ENCODE measurements at regions not wholly inside any gene's neighbourhood (a gene's known extent, or its start where the extent isn't known, plus 50 kb on each side); places are given as distances from the start of the nearest gene placed in this dataset.

GRCh38 chr1:22341791-22342605 lies 109.7 kb upstream of the ZBTB40 start:
- TF ChIP-seq CEBPB (IDR thresholded peaks at IDR 0.05) (no peak), MAX (IDR thresholded peaks at IDR 0.05) (no peak), TCF12 (IDR thresholded peaks at IDR 0.05; ENCODE audit: low read depth) (no peak), TAF1 (IDR thresholded peaks at IDR 0.05; ENCODE audit: low read depth) (no peak), NFIC (IDR thresholded peaks at IDR 0.05) (no peak), FOXM1 (IDR thresholded peaks at IDR 0.05; ENCODE audit: borderline replicate concordance, low read depth) (no peak), ZBTB7A (IDR thresholded peaks at IDR 0.05; ENCODE audit: low read depth) (no peak), USF1 (IDR thresholded peaks at IDR 0.05) (no peak), CREB1 (IDR thresholded peaks at IDR 0.05; ENCODE audit: low read depth) (no peak), REST (IDR thresholded peaks at IDR 0.05; ENCODE audit: low read depth) (no peak), RAD21 (IDR thresholded peaks at IDR 0.05; ENCODE audit: low read depth) (no peak), TEAD4 (IDR thresholded peaks at IDR 0.05) (no peak), EP300 (IDR thresholded peaks at IDR 0.05; ENCODE audit: borderline replicate concordance) (no peak)

GRCh38 chr1:22342734-22343191 lies 108.9 kb upstream of the ZBTB40 start:
- TF ChIP-seq CREB1 (IDR thresholded peaks at IDR 0.05; ENCODE audit: low read depth), result no peak
- no peak for TF ChIP-seq TCF12 (IDR thresholded peaks at IDR 0.05; ENCODE audit: low read depth)
- no peak for TF ChIP-seq YY1 (IDR thresholded peaks at IDR 0.05; ENCODE audit: low read depth)
- TF ChIP-seq FOXM1 (IDR thresholded peaks at IDR 0.05; ENCODE audit: borderline replicate concordance, low read depth), result no peak

- TF ChIP-seq FOXM1 (IDR thresholded peaks at IDR 0.05; ENCODE audit: borderline replicate concordance, low read depth), result no peak
- TF ChIP-seq REST (IDR thresholded peaks at IDR 0.05; ENCODE audit: low read depth), result no peak
- no peak for TF ChIP-seq CREB1 (IDR thresholded peaks at IDR 0.05; ENCODE audit: low read depth)
- no peak for TF ChIP-seq TEAD4 (IDR thresholded peaks at IDR 0.05)
- TF ChIP-seq ZBTB7A (IDR thresholded peaks at IDR 0.05; ENCODE audit: low read depth), result no peak
- TF ChIP-seq NFIC (IDR thresholded peaks at IDR 0.05), result no peak
- TF ChIP-seq MAX (IDR thresholded peaks at IDR 0.05), result no peak
- no peak for TF ChIP-seq EP300 (IDR thresholded peaks at IDR 0.05; ENCODE audit: borderline replicate concordance)
- TF ChIP-seq EGR1 (IDR thresholded peaks at IDR 0.05), result no peak
- TF ChIP-seq TAF1 (IDR thresholded peaks at IDR 0.05; ENCODE audit: low read depth), result no peak
- no peak for TF ChIP-seq CEBPB (IDR thresholded peaks at IDR 0.05)
Measured at GRCh38 chr1:22343456-22344328, 108.0 kb upstream of the ZBTB40 start.

GRCh38 chr1:22344329-22344630 lies 107.4 kb upstream of the ZBTB40 start:
- no peak for TF ChIP-seq FOXM1 (IDR thresholded peaks at IDR 0.05; ENCODE audit: borderline replicate concordance, low read depth)
- no peak for TF ChIP-seq CREB1 (IDR thresholded peaks at IDR 0.05; ENCODE audit: low read depth)
- TF ChIP-seq NFIC (IDR thresholded peaks at IDR 0.05), result no peak
- no peak for TF ChIP-seq YY1 (IDR thresholded peaks at IDR 0.05; ENCODE audit: low read depth)
- TF ChIP-seq MAX (IDR thresholded peaks at IDR 0.05), result no peak
- no peak for TF ChIP-seq CEBPB (IDR thresholded peaks at IDR 0.05)
- no peak for TF ChIP-seq ZBTB7A (IDR thresholded peaks at IDR 0.05; ENCODE audit: low read depth)
- no peak for TF ChIP-seq TAF1 (IDR thresholded peaks at IDR 0.05; ENCODE audit: low read depth)
- no peak for TF ChIP-seq TCF12 (IDR thresholded peaks at IDR 0.05; ENCODE audit: low read depth)
- TF ChIP-seq REST (IDR thresholded peaks at IDR 0.05; ENCODE audit: low read depth), result no peak
- TF ChIP-seq EP300 (IDR thresholded peaks at IDR 0.05; ENCODE audit: borderline replicate concordance), result no peak
- no peak for TF ChIP-seq TEAD4 (IDR thresholded peaks at IDR 0.05)

Data from Ishikawa (cell line).